Neural cell (in vitro differentiated cells): ENCODE measurements at regions not wholly inside any gene's neighbourhood (a gene's known extent, or its start where the extent isn't known, plus 50 kb on each side); places are given as distances from the start of the nearest gene placed in this dataset.

Source experiments
- EP300 ChIP-seq: fragments of 450-650 bp; conservative IDR thresholded peaks from 2 replicates; pipeline ENCODE4 v1.6.1; 2014; ENCODE audit warnings: antibody characterized with exemption, mild to moderate bottlenecking, moderate library complexity; ENCODE audit not compliant: poor library complexity, severe bottlenecking
- EZH2 ChIP-seq: fragments of 200-600, 300-800 bp; shearing (Covaris generic), sonication (generic); IDR thresholded peaks from 2 replicates; pipeline ENCODE4 v1.6.1; 2014; ENCODE audit warnings: antibody characterized with exemption, low read length, borderline replicate concordance, mild to moderate bottlenecking; ENCODE audit not compliant: insufficient read depth, poor library complexity, severe bottlenecking
- MXI1 ChIP-seq: fragments of 450-650 bp; conservative IDR thresholded peaks from 2 replicates; pipeline ENCODE4 v1.6.1; 2014; ENCODE audit warnings: antibody characterized with exemption, mild to moderate bottlenecking; ENCODE audit not compliant: poor library complexity, severe bottlenecking
- POLR2AphosphoS5 ChIP-seq: IDR thresholded peaks from 2 replicates; pipeline ENCODE4 v1.6.1; 2012
- RAD21 ChIP-seq: fragments of 450-650 bp; conservative IDR thresholded peaks from 2 replicates; pipeline ENCODE4 v1.6.1; 2014; ENCODE audit warnings: antibody characterized with exemption, mild to moderate bottlenecking, moderate library complexity
- SMC3 ChIP-seq: fragments of 450-650 bp; conservative IDR thresholded peaks from 2 replicates; pipeline ENCODE4 v1.6.1; 2014; ENCODE audit warnings: antibody characterized with exemption, mild to moderate bottlenecking, moderate library complexity; ENCODE audit not compliant: poor library complexity
- TAF1 ChIP-seq: IDR thresholded peaks from 2 replicates; pipeline ENCODE4 v1.6.1; 2012; ENCODE audit warnings: low read depth
- TF ChIP-seq, protein P1 (sequence below): fragments of 450-650 bp; IDR thresholded peaks from 2 replicates; pipeline ENCODE4 v1.5.1; 2014; ENCODE audit warnings: antibody characterized with exemption, mild to moderate bottlenecking, moderate library complexity; ENCODE audit not compliant: poor library complexity, severe bottlenecking
- TF ChIP-seq, protein P2 (sequence below): IDR thresholded peaks from 2 replicates; pipeline ENCODE4 v1.6.1; 2012; ENCODE audit warnings: borderline replicate concordance

DNA sequence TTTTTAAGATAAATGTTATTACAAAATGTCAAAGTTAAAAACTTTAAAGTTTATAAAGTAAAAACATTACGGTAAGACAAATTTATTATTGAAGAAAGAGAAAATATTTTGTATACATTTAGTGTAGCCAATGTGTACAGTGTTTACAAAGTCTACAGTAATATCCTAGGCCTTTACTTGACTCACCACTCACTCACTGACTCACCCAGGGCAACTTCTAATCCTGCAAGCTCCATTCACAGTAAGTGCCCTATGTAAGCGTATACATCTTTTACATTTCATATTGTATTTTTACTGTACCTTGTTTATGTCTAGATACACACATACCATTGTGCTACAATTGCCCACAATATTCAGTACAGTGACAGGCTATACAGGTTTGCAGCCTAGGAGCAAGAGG lies 448.2 kb downstream of the KCTD12 start:
- TF ChIP-seq, protein P1, sequence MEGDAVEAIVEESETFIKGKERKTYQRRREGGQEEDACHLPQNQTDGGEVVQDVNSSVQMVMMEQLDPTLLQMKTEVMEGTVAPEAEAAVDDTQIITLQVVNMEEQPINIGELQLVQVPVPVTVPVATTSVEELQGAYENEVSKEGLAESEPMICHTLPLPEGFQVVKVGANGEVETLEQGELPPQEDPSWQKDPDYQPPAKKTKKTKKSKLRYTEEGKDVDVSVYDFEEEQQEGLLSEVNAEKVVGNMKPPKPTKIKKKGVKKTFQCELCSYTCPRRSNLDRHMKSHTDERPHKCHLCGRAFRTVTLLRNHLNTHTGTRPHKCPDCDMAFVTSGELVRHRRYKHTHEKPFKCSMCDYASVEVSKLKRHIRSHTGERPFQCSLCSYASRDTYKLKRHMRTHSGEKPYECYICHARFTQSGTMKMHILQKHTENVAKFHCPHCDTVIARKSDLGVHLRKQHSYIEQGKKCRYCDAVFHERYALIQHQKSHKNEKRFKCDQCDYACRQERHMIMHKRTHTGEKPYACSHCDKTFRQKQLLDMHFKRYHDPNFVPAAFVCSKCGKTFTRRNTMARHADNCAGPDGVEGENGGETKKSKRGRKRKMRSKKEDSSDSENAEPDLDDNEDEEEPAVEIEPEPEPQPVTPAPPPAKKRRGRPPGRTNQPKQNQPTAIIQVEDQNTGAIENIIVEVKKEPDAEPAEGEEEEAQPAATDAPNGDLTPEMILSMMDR, result no peak
- TF ChIP-seq EP300 (no peak), RAD21 (no peak), POLR2AphosphoS5 (no peak), EZH2 (no peak), MXI1 (no peak), TAF1 (no peak), SMC3 (no peak)
- TF ChIP-seq, protein P2, sequence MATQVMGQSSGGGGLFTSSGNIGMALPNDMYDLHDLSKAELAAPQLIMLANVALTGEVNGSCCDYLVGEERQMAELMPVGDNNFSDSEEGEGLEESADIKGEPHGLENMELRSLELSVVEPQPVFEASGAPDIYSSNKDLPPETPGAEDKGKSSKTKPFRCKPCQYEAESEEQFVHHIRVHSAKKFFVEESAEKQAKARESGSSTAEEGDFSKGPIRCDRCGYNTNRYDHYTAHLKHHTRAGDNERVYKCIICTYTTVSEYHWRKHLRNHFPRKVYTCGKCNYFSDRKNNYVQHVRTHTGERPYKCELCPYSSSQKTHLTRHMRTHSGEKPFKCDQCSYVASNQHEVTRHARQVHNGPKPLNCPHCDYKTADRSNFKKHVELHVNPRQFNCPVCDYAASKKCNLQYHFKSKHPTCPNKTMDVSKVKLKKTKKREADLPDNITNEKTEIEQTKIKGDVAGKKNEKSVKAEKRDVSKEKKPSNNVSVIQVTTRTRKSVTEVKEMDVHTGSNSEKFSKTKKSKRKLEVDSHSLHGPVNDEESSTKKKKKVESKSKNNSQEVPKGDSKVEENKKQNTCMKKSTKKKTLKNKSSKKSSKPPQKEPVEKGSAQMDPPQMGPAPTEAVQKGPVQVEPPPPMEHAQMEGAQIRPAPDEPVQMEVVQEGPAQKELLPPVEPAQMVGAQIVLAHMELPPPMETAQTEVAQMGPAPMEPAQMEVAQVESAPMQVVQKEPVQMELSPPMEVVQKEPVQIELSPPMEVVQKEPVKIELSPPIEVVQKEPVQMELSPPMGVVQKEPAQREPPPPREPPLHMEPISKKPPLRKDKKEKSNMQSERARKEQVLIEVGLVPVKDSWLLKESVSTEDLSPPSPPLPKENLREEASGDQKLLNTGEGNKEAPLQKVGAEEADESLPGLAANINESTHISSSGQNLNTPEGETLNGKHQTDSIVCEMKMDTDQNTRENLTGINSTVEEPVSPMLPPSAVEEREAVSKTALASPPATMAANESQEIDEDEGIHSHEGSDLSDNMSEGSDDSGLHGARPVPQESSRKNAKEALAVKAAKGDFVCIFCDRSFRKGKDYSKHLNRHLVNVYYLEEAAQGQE, result no peak
